Mesothelial cell of epicardium (in vitro differentiated cells): ENCODE measurements at regions not wholly inside any gene's neighbourhood (a gene's known extent, or its start where the extent isn't known, plus 50 kb on each side); places are given as distances from the start of the nearest gene placed in this dataset.
A peak's percentile ranks its signal among the peaks of the same experiment; 100 is the strongest.

Source experiments
- DNase-seq, 2 experiments: peaks; one replicate each; pipeline ENCODE4 v3.0.0; 2021; ENCODE audit warnings: low spot score in 2 of 2; ENCODE audit not compliant: unreplicated experiment in 2 of 2
- H3K27ac Mint-ChIP-seq: 2 replicates; pipeline ENCODE4 v1.8.0; 2021; ENCODE audit warnings: mixed read lengths
- H3K27me3 Mint-ChIP-seq: 2 replicates; pipeline ENCODE4 v1.8.0; 2021; ENCODE audit warnings: low read depth, mixed read lengths
- H3K36me3 Mint-ChIP-seq: 2 replicates; pipeline ENCODE4 v1.8.0; 2021; ENCODE audit warnings: mixed read lengths
- H3K4me1 Mint-ChIP-seq: 2 replicates; pipeline ENCODE4 v1.8.0; 2021; ENCODE audit warnings: mixed read lengths
- H3K4me3 Mint-ChIP-seq: 2 replicates; pipeline ENCODE4 v1.8.0; 2021; ENCODE audit warnings: mild to moderate bottlenecking, moderate library complexity, mixed read lengths
- H3K9me3 Mint-ChIP-seq: 2 replicates; pipeline ENCODE4 v1.8.0; 2021; ENCODE audit warnings: mixed read lengths
- TF ChIP-seq, protein P1 (sequence below): fragments of 200-600 bp; sonication (generic); IDR thresholded peaks from one replicate; pipeline ENCODE4 v1.5.0; 2021; ENCODE audit warnings: antibody characterized with exemption; ENCODE audit not compliant: unreplicated experiment

DNA sequence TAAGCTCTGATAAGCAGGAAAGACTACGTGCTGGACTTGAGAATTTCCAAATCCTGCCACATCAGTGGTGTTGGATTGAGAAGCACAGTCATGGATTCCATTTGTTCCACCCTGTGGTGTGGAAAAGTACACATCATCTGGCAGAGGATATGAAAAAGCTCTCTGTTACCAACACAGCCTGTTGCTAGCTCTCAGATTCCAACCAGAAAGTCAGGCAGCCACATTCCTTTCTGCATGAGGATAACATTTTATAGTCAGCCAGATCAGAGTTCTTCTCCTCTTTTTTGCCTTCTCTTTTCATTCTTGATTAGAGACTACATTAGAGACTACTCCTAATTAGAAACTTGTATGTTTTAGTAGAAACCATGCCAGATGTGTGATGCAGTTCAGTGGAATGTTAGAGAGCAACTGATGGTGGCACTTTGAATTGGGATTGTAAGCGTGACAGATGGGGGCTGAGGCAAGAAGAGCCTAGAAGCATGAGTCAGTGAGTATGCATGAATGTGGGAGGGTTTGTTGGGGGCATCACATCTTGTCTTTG is 61.2 kb upstream of the STXBP6 start:
- TF ChIP-seq, protein P1, sequence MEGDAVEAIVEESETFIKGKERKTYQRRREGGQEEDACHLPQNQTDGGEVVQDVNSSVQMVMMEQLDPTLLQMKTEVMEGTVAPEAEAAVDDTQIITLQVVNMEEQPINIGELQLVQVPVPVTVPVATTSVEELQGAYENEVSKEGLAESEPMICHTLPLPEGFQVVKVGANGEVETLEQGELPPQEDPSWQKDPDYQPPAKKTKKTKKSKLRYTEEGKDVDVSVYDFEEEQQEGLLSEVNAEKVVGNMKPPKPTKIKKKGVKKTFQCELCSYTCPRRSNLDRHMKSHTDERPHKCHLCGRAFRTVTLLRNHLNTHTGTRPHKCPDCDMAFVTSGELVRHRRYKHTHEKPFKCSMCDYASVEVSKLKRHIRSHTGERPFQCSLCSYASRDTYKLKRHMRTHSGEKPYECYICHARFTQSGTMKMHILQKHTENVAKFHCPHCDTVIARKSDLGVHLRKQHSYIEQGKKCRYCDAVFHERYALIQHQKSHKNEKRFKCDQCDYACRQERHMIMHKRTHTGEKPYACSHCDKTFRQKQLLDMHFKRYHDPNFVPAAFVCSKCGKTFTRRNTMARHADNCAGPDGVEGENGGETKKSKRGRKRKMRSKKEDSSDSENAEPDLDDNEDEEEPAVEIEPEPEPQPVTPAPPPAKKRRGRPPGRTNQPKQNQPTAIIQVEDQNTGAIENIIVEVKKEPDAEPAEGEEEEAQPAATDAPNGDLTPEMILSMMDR, result no peak
- DNase-seq, result no peak
- H3K36me3 Mint-ChIP-seq, result peaks cover 6% of the 10 kb centered on the region

DNA sequence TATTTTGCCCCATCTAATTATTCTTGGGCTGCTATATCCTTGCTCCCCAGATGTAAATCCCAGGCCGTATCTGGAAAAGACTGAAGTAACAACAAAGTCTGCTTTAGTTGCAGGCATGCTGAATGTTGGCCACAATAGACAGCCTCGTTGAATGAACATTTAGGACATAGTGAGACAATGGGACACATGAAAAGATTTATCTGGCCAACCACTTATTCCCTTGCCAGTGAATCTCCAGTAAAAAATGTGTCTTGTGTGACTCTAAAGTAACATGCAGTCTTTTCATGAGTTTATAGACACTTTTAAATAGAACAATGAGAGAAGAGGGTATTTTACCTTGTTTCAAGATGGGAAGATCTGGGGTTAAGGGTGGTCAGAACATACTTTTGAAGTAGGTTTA is 60.2 kb upstream of the STXBP6 start:
- peaks cover 3% of the 10 kb centered on the region for H3K36me3 Mint-ChIP-seq
- H3K9me3 Mint-ChIP-seq, result peaks cover 9% of the 10 kb centered on the region
- peak overlapping the region; percentile 82 for H3K27ac Mint-ChIP-seq

More for the DNA sequence above, 61.2 kb upstream of the STXBP6 start:
- Mint-ChIP-seq H3K9me3 (peaks cover 11% of the 10 kb centered on the region), H3K4me1 (peaks cover 28% of the 10 kb centered on the region), H3K4me3 (no peak overlapping the region), H3K27ac (peak overlapping the region; percentile 82), H3K27me3 (no peaks in the 10 kb centered on the region)

DNA sequence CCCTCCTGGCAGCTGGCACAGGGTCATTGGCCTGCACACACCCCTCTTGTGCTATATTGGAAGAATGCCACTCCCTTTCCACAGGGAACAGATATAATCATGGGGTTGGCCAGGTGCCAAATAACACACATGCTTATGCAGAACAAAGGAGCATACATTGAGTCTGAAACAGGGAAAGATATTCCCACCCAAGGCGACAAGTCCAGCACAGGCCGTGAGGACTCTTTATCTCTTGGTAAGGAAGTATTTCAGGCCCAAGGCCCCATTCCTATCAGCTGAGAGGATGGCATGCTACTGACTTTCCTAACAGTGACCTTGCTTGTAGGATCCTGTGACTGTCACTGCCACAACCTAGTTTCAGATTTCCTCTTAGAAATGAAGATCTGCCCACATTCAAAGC is 59.0 kb upstream of the STXBP6 start:
- Mint-ChIP-seq H3K4me3 (no peak overlapping the region), H3K9me3 (peaks cover 3% of the 10 kb centered on the region), H3K4me1 (peaks cover 27% of the 10 kb centered on the region), H3K27me3 (no peaks in the 10 kb centered on the region), H3K27ac (peak overlapping the region; percentile 77), H3K36me3 (no peaks in the 10 kb centered on the region)
- DNase-seq, result no peak
- TF ChIP-seq, protein P1, result no peak

More for the DNA sequence above, 60.2 kb upstream of the STXBP6 start:
- H3K4me3 Mint-ChIP-seq, result no peak overlapping the region
- TF ChIP-seq, protein P1, result no peak
- no peaks in the 10 kb centered on the region for H3K27me3 Mint-ChIP-seq
- peaks cover 27% of the 10 kb centered on the region for H3K4me1 Mint-ChIP-seq
- DNase-seq, result no peak

DNA sequence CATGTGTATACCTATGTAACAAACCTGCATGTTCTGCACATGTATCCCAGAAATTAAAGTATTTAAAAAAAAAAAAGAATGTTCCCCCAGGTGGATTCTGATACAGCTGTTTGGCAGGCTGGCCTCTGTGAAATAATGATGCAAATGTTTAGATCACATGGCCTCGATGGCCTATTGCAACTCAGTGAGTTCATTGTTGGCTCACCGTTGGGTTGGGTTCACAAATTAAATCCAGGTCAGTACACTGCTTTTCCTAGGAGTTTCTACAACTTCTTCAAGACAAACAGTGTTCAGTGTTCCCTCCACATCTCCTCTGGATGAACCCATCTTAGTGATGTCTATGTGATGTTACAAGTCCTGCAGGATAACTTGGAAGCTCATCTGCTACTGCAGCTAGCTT is 58.3 kb upstream of the STXBP6 start:
- Mint-ChIP-seq H3K27me3 (no peaks in the 10 kb centered on the region), H3K4me1 (peaks cover 28% of the 10 kb centered on the region), H3K27ac (no peak overlapping the region), H3K9me3 (no peaks in the 10 kb centered on the region), H3K36me3 (no peaks in the 10 kb centered on the region), H3K4me3 (no peak overlapping the region)
- TF ChIP-seq, protein P1, result no peak
- DNase-seq, result no peak

DNA sequence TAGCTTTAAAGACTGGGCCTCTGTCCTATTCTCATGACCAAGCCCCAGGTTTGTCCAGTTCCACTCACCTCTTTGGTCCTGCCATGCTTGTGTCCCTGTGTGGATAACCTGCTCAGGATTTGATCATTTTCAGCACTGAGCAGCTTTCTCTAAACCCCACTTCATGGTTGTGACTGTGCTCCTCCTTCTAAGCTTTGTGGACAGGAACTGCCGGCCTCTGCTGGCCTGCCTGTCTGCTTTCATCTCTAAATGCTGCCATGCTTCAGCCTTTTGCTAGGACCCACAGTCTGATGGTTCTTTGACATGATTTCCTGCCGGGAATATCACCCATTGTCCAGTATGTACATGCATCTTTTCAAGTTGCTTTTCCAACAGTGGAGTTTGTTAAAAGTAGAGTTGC is 53.9 kb upstream of the STXBP6 start:
- Mint-ChIP-seq H3K4me3 (no peak overlapping the region), H3K4me1 (peaks cover 8% of the 10 kb centered on the region), H3K36me3 (no peaks in the 10 kb centered on the region), H3K27me3 (no peaks in the 10 kb centered on the region), H3K9me3 (no peaks in the 10 kb centered on the region), H3K27ac (peak overlapping the region; percentile 43)
- DNase-seq, result no peak
- TF ChIP-seq, protein P1, result no peak

DNA sequence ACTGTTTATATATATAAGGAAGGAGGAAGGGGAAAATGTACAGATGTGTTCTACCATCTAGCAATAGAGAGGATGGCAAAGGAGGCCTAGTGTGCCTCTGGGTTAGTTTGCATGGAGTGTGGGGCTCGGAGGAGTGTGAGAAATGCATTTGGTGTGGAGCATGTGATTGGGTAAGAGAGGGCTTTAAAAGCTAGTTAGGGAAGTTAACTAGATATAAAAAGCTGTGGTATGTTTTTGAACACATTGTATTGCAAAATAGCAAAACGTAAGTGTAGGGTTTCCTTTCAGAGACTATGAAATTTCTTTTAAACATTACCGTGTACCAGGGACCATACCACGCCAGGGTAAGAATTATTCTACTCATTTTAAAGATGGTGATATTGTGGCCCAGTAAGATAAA is 53.3 kb upstream of the STXBP6 start:
- Mint-ChIP-seq H3K36me3 (no peaks in the 10 kb centered on the region), H3K9me3 (no peaks in the 10 kb centered on the region), H3K27ac (no peak overlapping the region), H3K4me3 (no peak overlapping the region), H3K4me1 (peaks cover 4% of the 10 kb centered on the region), H3K27me3 (no peaks in the 10 kb centered on the region)
- TF ChIP-seq, protein P1, result no peak
- no peak for DNase-seq
